GM12878 (cell line): ENCODE measurements at regions not wholly inside any gene's neighbourhood (a gene's known extent, or its start where the extent isn't known, plus 50 kb on each side); places are given as distances from the start of the nearest gene placed in this dataset.

ENCODE experiments used
- CBFB ChIP-seq: IDR thresholded peaks from 2 replicates; pipeline ENCODE4 v1.6.1; 2016; ENCODE audit warnings: antibody characterized with exemption, low read depth
- IKZF2 ChIP-seq, 2 experiments: fragments of 450-650 bp; IDR thresholded peaks; 2 replicates each; pipeline ENCODE4 v1.6.1; 2017; ENCODE audit warnings: mild to moderate bottlenecking in 2 of 2, moderate library complexity in 2 of 2
- MEF2B ChIP-seq: fragments of 450-650 bp; IDR thresholded peaks from 2 replicates; pipeline ENCODE4 v1.6.1; 2018; ENCODE audit warnings: mild to moderate bottlenecking, moderate library complexity; ENCODE audit not compliant: partially characterized antibody, poor library complexity, severe bottlenecking
- MTA3 ChIP-seq: IDR thresholded peaks from 2 replicates; pipeline ENCODE4 v1.6.1; 2012; ENCODE audit warnings: low read length, inconsistent platforms, borderline replicate concordance
- RAD21 ChIP-seq: IDR thresholded peaks from 2 replicates; pipeline ENCODE4 v1.6.1; 2011; ENCODE audit warnings: mild to moderate bottlenecking, low read depth, low read length, moderate library complexity; ENCODE audit not compliant: insufficient read depth
- SKIL ChIP-seq: fragments of 450-650 bp; IDR thresholded peaks from 2 replicates; pipeline ENCODE4 v1.6.1; 2017; ENCODE audit warnings: mild to moderate bottlenecking, low read depth, inconsistent platforms; ENCODE audit not compliant: poor library complexity, severe bottlenecking
- SMAD1 ChIP-seq: fragments of 450-650 bp; IDR thresholded peaks from 2 replicates; pipeline ENCODE4 v1.6.1; 2018; ENCODE audit warnings: mild to moderate bottlenecking, low read depth; ENCODE audit not compliant: partially characterized antibody
- SPI1 ChIP-seq: IDR thresholded peaks from 2 replicates; pipeline ENCODE4 v1.6.1; 2011; ENCODE audit warnings: low read depth, mild to moderate bottlenecking, low read length, moderate library complexity, borderline replicate concordance; ENCODE audit not compliant: insufficient read depth
- STAT3 ChIP-seq: IDR thresholded peaks from 2 replicates; pipeline ENCODE4 v1.6.1; 2011; ENCODE audit warnings: low read depth, low read length, improper control_type of control experiment
- TBL1XR1 ChIP-seq: IDR thresholded peaks from 2 replicates; pipeline ENCODE4 v1.6.1; 2012; ENCODE audit warnings: low read depth, low read length, improper control_type of control experiment
- USF1 ChIP-seq: IDR thresholded peaks from 2 replicates; pipeline ENCODE4 v1.6.1; 2011; ENCODE audit warnings: borderline replicate concordance, low read depth, mild to moderate bottlenecking, moderate library complexity, mixed read lengths, low read length; ENCODE audit not compliant: insufficient read depth; ENCODE audit errors: extremely low read length
- ZBTB4 ChIP-seq: fragments of 450-650 bp; formaldehyde crosslinking; IDR thresholded peaks from 2 replicates; pipeline ENCODE4 v1.4.0; 2022; ENCODE audit warnings: mild to moderate bottlenecking, moderate library complexity
- TF ChIP-seq, protein P1 (sequence below): IDR thresholded peaks from 2 replicates; pipeline ENCODE4 v1.6.1; 2012; ENCODE audit warnings: improper control_type of control experiment, low read depth, low read length; ENCODE audit not compliant: insufficient replicate concordance
- TF ChIP-seq, protein P2 (sequence below): fragments of 450-650 bp; IDR thresholded peaks from 2 replicates; pipeline ENCODE4 v1.6.1; 2016; ENCODE audit warnings: mild to moderate bottlenecking

GRCh38 chr10:130963052-130963393, 348.5 kb downstream of the TCERG1L start (continued):
- TF ChIP-seq, protein P1, sequence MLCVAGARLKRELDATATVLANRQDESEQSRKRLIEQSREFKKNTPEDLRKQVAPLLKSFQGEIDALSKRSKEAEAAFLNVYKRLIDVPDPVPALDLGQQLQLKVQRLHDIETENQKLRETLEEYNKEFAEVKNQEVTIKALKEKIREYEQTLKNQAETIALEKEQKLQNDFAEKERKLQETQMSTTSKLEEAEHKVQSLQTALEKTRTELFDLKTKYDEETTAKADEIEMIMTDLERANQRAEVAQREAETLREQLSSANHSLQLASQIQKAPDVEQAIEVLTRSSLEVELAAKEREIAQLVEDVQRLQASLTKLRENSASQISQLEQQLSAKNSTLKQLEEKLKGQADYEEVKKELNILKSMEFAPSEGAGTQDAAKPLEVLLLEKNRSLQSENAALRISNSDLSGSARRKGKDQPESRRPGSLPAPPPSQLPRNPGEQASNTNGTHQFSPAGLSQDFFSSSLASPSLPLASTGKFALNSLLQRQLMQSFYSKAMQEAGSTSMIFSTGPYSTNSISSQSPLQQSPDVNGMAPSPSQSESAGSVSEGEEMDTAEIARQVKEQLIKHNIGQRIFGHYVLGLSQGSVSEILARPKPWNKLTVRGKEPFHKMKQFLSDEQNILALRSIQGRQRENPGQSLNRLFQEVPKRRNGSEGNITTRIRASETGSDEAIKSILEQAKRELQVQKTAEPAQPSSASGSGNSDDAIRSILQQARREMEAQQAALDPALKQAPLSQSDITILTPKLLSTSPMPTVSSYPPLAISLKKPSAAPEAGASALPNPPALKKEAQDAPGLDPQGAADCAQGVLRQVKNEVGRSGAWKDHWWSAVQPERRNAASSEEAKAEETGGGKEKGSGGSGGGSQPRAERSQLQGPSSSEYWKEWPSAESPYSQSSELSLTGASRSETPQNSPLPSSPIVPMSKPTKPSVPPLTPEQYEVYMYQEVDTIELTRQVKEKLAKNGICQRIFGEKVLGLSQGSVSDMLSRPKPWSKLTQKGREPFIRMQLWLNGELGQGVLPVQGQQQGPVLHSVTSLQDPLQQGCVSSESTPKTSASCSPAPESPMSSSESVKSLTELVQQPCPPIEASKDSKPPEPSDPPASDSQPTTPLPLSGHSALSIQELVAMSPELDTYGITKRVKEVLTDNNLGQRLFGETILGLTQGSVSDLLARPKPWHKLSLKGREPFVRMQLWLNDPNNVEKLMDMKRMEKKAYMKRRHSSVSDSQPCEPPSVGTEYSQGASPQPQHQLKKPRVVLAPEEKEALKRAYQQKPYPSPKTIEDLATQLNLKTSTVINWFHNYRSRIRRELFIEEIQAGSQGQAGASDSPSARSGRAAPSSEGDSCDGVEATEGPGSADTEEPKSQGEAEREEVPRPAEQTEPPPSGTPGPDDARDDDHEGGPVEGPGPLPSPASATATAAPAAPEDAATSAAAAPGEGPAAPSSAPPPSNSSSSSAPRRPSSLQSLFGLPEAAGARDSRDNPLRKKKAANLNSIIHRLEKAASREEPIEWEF, result no peak
- TF ChIP-seq, protein P2, sequence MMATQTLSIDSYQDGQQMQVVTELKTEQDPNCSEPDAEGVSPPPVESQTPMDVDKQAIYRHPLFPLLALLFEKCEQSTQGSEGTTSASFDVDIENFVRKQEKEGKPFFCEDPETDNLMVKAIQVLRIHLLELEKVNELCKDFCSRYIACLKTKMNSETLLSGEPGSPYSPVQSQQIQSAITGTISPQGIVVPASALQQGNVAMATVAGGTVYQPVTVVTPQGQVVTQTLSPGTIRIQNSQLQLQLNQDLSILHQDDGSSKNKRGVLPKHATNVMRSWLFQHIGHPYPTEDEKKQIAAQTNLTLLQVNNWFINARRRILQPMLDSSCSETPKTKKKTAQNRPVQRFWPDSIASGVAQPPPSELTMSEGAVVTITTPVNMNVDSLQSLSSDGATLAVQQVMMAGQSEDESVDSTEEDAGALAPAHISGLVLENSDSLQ, result no peak
- TF ChIP-seq ZBTB4 (CRISPR knock-in tag), result no peak
- TF ChIP-seq IKZF2 (IDR thresholded peaks at IDR 0.05), result no peak
- no peak for TF ChIP-seq MTA3
- no peak for TF ChIP-seq CBFB
- TF ChIP-seq SPI1, result no peak
- TF ChIP-seq STAT3, result no peak
- no peak for TF ChIP-seq SMAD1
- TF ChIP-seq SKIL, result no peak
- no peak for TF ChIP-seq MEF2B
- no peak for TF ChIP-seq USF1
- TF ChIP-seq RAD21, result no peak
- TF ChIP-seq TBL1XR1, result no peak
